ENCODE measurements at regions not wholly inside any gene's neighbourhood (a gene's known extent, or its start where the extent isn't known, plus 50 kb on each side); places are given as distances from the start of the nearest gene placed in this dataset.

DNA sequence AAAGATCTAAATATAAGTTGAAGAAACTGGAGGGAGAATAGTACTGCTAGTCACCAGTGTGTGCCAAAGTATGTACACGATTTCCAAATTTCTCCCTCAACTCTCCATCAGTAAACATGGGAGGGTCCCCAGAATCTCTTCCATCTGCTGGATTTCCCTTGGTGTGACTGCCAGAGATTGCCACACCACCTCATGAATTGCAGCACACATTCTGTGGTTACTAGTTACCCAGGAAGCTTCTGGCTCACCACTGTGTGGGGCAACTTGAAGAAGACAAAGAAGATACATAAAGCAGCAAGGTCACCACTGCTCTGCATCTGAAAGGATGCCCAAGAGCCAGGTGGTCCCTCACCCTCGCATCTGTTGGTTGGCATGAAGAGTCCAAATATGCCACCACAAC lies 191.7 kb upstream of the ESRRG start:
- Histone ChIP-seq H3K4me2 (no peak overlapping the region), H3K4me3 (no peak overlapping the region), H3K9me3 (no peaks in the 10 kb centered on the region), H3K27ac (no peak overlapping the region), H3K4me1 (no peaks in the 10 kb centered on the region)
- FAIRE-seq = no peak
- CTCF ChIA-PET = no interaction called here
- ATAC-seq = no peak
- WGBS (ENCODE audit: missing lambda C conversion rate) = 0% methylated on average over 2 of the region's 2 CpGs
- POLR2A ChIA-PET = no interaction called here
- no peak for TF ChIP-seq HEYL (CRISPR knock-in tag; IDR thresholded peaks at IDR 0.05)
- TF ChIP-seq HOXB5 (CRISPR knock-in tag; IDR thresholded peaks at IDR 0.05) = no peak
- no peak for TF ChIP-seq NR3C1 (IDR thresholded peaks at IDR 0.05)
- TF ChIP-seq E2F6 (IDR thresholded peaks at IDR 0.05; ENCODE audit: borderline replicate concordance, low read depth) = no peak
- no peak for DNase-seq (ENCODE audit: low read depth in 1 of 2, low spot score in 1 of 2)

DNA sequence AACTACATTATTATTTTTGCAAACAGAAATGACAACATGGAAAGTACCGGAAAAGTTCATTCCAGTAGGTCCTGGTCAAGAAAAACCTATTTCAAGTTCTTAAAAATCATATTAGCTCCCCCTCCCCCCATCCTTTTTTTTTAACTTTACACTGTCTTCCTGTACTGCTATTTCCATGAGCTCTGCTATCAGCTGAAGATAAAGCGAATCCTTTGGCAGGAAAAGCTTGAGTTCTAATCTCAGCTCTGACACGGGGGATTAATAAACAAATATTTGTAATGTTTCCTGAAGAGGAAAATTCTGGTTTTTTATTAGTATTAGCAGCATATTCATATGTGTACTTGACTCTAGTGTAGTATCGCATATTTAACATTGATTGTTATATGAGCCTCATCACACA lies 190.7 kb upstream of the ESRRG start:
- POLR2A ChIA-PET = no interaction called here
- no peak for ATAC-seq
- WGBS (ENCODE audit: missing lambda C conversion rate) = 27% methylated on average over 4 of the region's 4 CpGs

DNA sequence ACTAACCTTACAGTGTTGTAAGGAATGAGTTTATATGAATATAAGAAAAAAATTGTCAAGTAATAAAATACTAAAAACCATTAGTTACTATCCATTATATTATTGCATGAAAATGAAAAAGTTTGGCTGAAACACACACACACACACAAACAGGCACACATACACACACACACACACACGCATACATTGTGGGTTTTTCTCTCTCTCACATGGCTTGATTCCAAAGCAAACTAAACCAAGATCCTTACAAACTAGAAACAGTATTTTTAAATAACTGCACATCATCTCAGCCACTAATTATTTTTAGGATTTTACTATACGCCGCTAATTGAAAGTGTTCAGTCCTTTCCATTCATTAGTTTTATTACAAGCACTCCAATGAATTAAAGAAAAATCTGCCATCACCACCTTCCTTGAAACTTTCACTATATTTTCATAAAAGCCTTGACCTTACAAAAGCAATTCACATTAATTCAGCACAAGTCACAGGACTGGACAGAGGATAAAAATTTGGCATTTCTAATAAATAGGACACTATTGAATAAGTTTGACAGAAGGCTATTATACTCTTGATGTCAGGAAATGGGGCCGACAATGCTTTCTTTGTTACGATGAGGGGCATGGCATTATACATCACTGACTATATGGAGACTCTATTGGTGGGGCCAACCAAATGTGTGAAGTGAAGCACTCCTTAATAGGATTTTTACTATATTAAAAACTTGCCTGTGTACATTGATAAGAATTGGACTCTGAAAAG lies 187.0 kb upstream of the ESRRG start:
- H3K27ac ChIP-seq = no peak overlapping the region
- ATAC-seq = no peak
- no peaks in the 10 kb centered on the region for H3K4me1 ChIP-seq
- H3K4me3 ChIP-seq = no peak overlapping the region
- ChIA-PET CTCF (no interaction called here), POLR2A (no interaction called here)
- TF ChIP-seq JUN (IDR thresholded peaks at IDR 0.05) (no peak), ZNF302 (CRISPR knock-in tag; IDR thresholded peaks at IDR 0.05) (no peak), E2F6 (IDR thresholded peaks at IDR 0.05; ENCODE audit: borderline replicate concordance, low read depth) (no peak), TFCP2L1 (CRISPR knock-in tag; IDR thresholded peaks at IDR 0.05) (no peak), CTCF (IDR thresholded peaks at IDR 0.05) (no peak), FOSB (CRISPR knock-in tag; IDR thresholded peaks at IDR 0.05) (no peak), BHLHE40 (IDR thresholded peaks at IDR 0.05; ENCODE audit: low read depth, low read length) (no peak), TP53 (CRISPR knock-in tag; IDR thresholded peaks at IDR 0.05) (no peak), CHD2 (IDR thresholded peaks at IDR 0.05; ENCODE audit: low read length, partially characterized antibody) (no peak)
- TF ChIP-seq, protein P1, sequence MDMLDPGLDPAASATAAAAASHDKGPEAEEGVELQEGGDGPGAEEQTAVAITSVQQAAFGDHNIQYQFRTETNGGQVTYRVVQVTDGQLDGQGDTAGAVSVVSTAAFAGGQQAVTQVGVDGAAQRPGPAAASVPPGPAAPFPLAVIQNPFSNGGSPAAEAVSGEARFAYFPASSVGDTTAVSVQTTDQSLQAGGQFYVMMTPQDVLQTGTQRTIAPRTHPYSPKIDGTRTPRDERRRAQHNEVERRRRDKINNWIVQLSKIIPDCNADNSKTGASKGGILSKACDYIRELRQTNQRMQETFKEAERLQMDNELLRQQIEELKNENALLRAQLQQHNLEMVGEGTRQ (IDR thresholded peaks at IDR 0.05) = no peak
- 46% methylated on average over 5 of the region's 5 CpGs for WGBS (ENCODE audit: missing lambda C conversion rate)
- H3K4me2 ChIP-seq = no peak overlapping the region
- FAIRE-seq = no peak
- H3K9me3 ChIP-seq = no peaks in the 10 kb centered on the region
- DNase-seq (ENCODE audit: low read depth in 1 of 2, low spot score in 1 of 2) = no peak

More for the DNA sequence above, 190.7 kb upstream of the ESRRG start:
- H3K4me3 ChIP-seq = no peak overlapping the region
- CTCF ChIA-PET = interaction anchor here (0.6 kb wide), 1 partner anchor 827 kb away, joined by 3 read pairs; no protein-coding TSS in a partner anchor
- no peak overlapping the region for H3K27ac ChIP-seq
- no peaks in the 10 kb centered on the region for H3K9me3 ChIP-seq
- no peak for TF ChIP-seq RCOR1 (IDR thresholded peaks at IDR 0.05; ENCODE audit: low read depth, low read length)
- TF ChIP-seq ZFP36 (IDR thresholded peaks at IDR 0.05; ENCODE audit: borderline replicate concordance, partially characterized antibody) = no peak
- no peak for TF ChIP-seq EP300 (IDR thresholded peaks at IDR 0.05)
- no peak for TF ChIP-seq CBX2 (IDR thresholded peaks at IDR 0.05; ENCODE audit: borderline replicate concordance, low read depth)
- no peak for TF ChIP-seq ELK1 (IDR thresholded peaks at IDR 0.05; ENCODE audit: low read depth, low read length)
- no peak for TF ChIP-seq JUN (IDR thresholded peaks at IDR 0.05)
- no peak for TF ChIP-seq GATA3 (IDR thresholded peaks at IDR 0.05; ENCODE audit: borderline replicate concordance)
- no peaks in the 10 kb centered on the region for H3K4me1 ChIP-seq
- H3K4me2 ChIP-seq = no peak overlapping the region
- FAIRE-seq = no peak
- DNase-seq (ENCODE audit: low read depth in 1 of 2, low spot score in 1 of 2) = no peak

Data from A549 (cell line).